CD1c-positive myeloid dendritic cell (primary cell): ENCODE measurements at regions not wholly inside any gene's neighbourhood (a gene's known extent, or its start where the extent isn't known, plus 50 kb on each side); places are given as distances from the start of the nearest gene placed in this dataset.
"Not testable (repeated sequence)": the region's sequence is repeated elsewhere in the genome, so short reads cannot be mapped to it uniquely, and the experiment has no call there.

Source experiments
- DNase-seq: peaks from one replicate; pipeline ENCODE4 v3.0.0-alpha.2; 2016; ENCODE audit errors: extremely low spot score

DNA sequence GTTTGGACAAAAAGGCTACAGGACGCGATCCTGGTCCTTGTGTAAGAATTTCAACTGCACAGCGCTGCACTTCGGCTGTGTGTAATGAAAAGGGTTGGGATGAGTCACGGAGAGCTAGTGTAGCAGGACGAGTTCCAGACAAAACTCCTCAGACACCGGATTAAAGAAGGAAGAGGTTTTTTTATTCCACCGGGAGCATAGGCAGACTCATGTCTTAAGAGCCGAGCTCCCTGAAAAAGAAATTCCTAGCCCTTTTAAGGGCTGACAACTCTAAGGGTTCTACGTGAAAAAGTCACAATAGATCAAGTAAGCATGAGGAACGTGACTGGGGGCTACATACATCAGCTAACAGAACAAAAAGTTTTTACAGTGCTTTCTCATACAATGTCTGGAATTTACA, 54.8 kb upstream of the FAM90A1 start:
- DNase-seq = not testable (repeated sequence)

DNA sequence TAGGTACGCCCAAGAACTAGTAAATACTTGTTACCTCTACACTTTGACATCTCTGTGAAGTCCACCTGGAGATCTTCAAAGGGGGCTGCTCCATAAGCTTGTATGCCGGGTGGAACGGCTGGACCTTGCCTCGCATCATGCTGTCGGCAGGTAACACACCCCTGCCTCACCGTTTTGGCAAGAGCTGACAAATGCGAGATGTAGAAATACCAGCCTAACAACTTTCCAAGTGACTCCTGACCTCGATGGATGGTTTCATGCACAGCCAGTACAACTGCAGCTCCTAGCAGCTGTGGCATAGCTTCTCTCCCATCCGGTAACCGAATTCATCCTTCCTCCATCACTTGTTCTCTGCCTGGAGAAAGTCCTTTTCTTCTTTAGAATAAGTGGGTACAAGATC, 58.3 kb upstream of the FAM90A1 start:
- DNase-seq = not testable (repeated sequence)

DNA sequence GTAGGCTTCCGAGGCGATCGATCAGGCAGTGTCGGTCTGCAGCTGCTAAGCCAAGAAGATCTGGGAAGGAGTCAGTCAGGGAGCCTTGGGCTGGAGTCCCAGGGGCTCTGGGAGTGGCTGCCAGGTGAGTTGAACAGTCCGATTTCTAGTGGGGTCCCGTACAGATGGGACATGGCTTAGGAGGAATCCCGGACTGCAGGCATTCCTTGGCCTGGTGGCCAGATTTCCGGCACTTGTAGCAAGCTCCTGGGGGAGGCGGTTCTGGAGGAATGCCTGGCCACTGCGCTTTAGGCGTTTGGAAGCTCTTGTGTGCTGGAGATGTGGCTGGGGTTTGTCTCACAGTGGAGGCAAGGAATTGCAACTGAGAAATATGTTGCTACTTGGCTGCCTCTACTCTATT, 64.3 kb upstream of the FAM90A1 start:
- not testable (repeated sequence) for DNase-seq

DNA sequence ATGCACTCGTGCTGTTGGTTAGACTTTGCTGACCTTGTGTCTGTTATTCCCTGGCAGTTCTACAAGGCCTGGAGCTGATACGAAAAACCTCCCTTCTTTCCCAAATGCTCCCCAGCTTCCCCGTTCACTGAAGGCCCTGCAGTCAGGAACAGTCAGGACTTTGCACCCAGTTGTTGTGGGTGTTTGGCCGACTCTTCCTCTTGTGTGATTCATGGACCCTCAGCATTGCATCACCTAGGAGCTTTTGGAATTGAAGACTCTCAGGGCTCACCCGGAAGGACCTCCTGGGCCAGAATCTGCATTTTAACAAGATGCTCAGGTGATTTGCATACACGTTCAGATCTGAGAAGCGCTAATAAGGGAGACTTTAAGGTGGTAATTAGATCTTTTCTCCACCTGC, 67.2 kb upstream of the FAM90A1 start:
- DNase-seq = peak; percentile 3

DNA sequence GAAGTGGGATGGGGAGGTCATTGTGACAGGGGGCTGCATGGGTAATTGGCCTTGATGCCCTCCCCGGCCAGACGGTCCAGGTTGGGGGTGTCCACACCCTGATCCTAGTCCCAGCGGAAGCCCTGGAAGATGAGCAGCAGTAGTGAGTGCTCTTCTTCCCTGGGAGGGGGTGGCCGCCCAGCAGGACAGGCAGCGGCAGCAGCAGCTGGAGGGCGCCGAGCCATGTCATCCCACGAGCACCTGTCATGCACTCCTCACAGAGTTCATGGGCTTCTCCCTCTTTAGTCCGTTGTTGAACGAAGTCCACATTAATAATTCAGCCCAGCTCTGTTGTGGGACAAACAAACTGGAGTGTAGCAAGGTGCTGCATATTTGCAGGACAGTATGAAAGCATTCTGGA, 81.2 kb upstream of the FAM90A1 start:
- DNase-seq = not testable (repeated sequence)

DNA sequence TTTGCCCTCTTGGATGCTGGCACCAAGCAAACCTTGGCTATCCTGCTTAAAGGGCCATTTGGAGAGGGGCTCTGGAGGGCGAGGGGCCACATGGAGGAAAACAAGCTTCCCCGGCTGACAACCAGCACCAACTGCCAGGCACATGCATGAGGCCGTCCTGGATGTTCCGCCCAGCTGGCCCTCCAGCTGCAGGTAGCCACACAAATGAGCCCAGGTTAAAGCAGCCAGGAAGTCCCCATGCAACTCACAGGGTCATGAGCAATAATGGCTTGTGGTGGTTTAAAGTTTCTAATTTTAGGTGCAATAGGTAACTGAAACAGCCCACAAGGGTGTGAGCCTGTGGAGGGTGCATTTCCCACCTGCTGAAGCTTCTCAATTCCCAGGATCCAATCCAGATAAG, 88.6 kb upstream of the FAM90A1 start:
- not testable (repeated sequence) for DNase-seq

DNA sequence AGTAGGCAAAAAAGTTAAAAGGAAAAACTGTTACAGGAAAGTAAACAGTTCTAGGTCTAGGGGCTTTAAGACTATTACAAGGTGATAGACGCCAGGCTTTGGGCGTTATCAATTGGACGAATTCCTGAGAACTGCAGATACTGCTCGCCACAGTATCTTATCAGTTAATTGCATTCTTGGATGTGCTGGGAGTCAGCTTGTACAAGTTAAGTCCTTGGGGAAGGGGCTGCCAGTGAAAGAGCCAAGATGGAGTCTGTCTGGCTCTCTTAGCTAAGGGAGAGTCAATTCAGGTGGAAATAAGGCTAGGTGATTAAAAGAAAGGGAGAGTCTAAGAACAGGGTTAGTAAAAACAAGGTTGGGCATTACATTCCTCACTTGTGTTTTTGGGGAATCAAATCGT, 90.3 kb upstream of the FAM90A1 start:
- not testable (repeated sequence) for DNase-seq

DNA sequence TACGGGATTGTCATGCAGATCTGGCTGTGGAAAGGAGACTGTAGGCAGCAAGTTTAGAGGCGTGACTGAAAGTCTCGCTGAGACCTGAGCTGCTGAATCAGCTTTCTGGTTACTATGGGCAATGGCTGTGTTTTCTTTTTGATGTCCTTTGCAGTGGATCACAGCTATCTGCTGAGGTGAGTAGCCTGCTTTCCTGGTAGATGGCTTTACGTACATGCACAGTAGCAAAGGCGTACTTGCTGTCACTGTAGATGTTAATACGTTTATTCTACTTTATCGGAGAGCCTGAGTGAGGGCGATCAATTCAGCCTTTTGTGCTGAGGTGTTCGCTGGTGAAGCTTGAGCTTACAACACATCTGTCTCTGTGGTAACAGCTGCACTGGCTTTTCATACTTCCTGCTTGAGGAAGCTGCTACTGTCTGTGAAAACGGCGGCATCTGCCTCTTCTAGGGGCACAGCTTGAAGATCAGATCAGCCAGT, 92.9 kb upstream of the FAM90A1 start:
- DNase-seq = peak; percentile 13

DNA sequence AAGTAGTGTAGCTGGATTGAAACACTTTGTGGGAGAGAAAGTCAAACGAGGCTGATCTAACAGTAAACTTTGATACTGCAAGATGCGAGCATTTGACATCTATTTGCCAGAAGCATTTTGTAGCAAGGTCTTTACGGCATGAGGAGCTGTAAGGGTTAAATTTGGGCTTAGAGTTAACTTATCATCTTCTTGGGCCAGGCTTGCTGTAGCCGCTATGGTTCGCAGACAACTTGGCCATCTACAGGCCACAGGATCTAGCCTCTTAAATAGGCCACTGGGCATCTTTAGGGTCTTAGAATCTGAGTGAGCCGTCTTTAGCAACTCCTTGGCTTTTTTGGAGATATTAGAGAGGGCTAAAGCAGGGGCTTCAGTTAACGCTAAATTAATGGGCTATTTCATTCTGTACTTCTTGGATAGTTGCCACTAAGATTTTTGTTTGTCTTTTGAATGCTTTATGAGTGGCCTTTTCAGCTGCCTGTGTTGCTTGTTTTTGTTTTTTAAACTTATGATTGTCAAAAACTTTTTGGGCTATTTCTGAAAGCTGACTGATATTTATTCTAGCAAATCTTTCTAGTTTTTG, 93.5 kb upstream of the FAM90A1 start:
- DNase-seq = not testable (repeated sequence)

DNA sequence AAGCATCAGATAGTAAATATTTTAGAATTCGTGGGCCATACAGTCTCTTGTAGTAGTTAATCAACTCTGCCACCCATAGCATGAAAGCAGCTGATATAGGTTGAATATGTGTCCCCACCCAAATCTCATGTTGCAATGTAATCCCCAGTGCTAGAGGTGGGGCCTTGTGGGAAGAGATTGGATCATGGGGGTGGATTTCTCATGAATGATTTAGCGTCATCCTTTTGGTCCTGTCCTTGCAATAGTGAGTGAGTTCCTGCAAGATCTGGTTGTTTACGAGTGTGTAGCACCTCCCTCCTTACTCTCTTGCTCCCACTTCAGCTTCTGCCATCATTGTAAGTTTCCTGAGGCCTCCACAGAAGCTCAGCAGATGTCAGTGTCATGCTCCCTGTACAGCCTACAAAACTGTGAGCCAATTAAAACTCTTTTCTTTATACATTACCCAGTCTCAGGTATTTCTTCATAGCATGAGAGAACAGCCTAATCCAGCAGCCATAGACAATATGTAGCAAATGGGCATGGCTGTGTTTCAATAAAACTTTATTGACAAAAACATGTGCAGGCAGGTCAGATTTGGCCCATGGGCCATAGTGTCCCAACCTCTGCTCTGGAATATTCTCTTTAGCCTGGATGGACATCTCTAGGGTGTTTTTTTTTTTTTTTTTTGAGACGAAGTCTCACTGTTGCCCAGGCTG, 97.9 kb upstream of the FAM90A1 start:
- DNase-seq = not testable (repeated sequence)

DNA sequence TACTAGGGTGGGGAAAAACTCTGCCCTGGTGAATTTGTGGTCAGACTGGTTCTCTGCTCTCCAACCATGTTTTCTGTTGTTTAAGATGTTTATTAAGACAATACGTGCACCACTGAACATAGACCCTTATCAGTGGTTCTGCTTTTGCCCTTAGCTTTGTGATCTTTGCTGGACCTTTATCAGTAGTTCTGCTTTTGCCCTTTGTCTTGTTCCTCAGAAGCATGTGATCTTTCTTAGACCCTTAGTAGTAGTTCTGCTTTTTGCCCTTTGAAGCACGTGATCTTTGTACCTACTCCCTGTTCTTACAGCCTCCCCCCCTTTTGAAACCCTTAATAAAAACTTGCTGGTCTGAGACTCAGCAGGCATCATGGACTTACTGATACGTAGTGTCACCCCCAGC, 101.4 kb upstream of the FAM90A1 start:
- peak; percentile 66 for DNase-seq

DNA sequence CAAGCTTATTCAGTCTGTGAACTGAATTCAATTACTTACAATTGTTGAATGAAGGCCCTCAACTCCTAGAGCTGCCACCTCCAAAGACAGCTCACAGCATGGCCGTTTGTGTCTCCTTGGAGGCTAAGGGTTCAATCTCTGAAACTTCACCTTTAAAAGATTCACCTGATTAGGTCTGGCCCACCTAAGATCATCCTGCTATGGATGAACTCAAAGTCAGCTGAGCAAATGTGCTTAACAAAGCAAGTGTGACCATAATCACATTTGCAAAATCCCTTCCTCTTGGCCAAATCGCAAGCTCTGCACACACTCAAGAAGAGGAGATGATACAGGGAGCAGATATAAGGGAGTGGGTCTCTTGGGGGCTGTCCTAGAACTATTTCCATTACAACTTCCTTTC, 105.0 kb upstream of the FAM90A1 start:
- DNase-seq = not testable (repeated sequence)

DNA sequence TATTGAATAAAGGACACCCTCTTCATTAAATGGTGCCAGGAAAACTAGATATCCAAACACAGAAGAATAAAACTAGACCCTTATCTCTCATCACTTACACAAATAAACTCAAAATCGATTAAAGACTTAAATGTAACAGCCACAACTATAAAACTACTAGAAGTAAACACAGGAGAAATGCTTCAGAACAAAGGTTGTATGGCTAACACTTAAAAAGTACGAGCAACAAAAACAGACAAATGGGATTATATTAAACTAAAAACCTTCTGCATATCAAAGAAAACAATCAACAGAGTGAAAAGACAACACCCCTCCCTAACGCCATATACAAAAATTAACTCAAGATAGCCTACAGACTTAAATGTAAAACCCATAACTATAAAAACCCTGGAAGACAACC, 104.7 kb upstream of the CLEC6A start:
- DNase-seq = not testable (repeated sequence)

DNA sequence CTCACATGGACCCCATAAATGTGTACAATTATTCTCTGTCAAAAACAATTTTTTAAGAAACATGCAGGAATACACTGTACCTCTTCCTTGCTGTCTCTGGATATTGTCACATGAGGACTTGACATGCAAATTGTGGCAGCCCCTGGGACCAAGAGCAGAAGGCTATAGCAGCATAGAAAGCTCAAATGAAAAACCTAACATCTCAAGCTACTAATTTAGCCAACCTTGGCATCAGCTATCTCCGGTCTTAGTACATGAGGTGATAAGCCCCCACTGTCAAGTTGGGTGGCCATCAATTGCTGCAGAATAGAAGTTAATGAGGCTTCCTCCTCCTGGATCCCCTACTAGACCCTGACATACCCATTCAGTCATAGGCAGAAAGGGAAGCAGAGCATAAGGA, 101.0 kb upstream of the CLEC6A start:
- DNase-seq = not testable (repeated sequence)

DNA sequence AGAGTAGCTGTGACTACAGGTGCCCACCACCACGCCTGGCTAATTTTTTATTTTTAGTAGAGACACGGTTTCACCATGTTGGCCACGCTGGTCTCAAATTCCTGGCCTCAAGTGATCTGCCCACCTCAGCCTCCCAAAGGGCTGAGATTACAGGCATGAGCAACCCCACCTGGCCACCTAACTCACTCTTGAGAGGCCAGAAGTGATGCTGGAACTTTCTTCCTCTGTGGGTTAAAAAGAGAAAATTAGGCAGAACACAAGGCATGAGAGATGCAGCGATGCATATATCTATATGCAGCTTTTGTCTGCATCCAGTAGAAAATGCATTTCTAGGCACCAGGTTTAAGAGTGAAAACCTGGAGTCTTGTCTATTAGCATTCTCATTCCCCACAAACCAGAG, 100.2 kb upstream of the CLEC6A start:
- DNase-seq = not testable (repeated sequence)

DNA sequence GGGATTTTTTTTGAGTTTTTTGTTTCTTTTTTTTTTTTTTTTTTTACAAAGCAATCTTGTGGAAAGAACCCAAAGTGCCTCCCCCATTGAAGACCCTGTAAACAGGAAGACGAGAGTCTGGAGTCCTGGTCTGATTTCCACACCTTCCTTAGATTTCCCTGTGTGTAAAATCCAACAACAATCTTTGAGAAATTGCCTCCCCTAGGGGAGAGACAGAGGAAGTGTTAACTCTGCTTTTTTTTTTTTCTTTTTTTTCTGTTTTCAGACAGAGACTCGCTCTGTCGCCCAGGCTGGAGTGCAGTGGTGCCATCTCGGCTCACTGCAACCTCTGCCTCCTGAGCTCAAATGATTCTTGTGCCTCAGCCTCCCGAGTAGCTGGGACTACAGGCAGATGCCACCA, 82.0 kb upstream of the CLEC6A start:
- DNase-seq = not testable (repeated sequence)

DNA sequence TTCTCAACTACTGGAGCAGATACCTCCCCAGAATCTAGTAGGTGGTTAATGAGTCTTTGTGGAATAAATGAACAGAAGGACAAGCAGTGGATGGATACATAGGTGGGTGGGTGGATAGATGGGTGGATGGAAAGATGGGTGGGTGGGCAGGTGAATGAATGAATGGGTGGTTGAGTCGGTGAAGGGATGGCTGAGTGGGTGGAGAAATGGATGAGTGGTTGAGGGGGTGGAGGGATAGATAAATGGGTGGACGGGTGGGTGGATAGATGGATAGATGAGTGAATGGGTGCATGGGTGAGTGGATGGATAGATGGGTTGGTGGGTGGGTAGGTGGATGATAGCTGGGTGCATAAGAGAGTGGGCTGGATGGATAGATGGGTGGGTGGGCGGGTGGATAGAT, 80.6 kb upstream of the CLEC6A start:
- DNase-seq = not testable (repeated sequence)

DNA sequence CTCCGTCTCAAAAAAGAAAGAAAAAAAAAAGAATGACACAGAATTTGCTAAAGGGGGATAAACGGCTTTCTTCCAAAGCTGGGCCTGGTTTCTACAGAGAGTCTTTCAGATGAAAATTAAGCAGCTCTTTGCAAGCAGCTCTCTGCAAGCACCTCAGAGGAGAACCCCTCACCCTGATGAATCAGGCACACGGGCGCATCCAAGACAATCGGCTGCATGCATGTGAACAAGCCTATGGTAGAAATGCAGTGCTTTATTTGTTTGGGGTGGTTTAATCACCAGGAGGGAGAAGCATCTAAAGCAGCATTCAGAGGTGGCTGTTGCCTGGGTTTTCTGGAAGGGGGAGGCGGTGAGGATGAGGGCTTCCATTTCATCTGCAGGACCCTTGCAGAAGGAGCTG, 78.0 kb upstream of the CLEC6A start:
- not testable (repeated sequence) for DNase-seq

DNA sequence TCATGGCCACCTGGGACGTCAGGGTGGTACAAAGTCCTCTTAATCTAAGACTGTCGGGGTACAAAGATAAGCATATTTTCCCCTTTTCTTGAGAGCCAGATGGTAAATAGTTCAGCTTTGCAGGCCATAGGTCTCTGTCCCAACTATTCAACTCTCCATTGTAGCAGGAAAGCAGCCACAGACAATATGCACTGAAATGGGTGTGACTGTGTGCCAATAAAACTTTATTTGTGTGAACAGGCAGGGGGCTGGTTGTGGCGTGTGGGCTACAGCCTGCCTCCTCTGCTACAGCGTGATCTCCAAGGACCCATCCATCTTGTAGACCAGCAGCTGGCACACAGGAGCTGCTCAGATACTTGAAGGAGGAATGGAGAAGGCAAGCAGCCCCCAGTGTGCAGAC, 73.2 kb upstream of the CLEC6A start:
- DNase-seq = not testable (repeated sequence)

DNA sequence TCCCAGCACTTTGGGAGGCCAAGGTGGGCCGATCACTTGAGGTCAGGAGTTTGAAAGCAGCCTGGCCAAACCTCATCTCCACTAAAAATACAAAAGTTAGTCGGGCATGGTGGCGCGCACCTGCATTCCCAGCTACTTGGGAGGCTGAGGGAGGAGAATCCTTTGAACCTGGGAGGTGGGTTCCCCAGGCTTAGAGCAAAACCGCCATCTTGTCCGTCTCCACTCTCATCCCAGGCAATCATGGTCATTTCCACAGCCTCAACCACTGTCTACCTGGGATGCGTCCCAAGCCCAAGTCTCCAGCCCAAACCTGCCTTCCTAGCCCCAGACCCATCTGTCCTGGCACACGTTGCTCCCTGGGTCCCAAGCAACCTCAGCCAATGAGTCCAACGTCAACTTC, 71.1 kb upstream of the CLEC6A start:
- not testable (repeated sequence) for DNase-seq

DNA sequence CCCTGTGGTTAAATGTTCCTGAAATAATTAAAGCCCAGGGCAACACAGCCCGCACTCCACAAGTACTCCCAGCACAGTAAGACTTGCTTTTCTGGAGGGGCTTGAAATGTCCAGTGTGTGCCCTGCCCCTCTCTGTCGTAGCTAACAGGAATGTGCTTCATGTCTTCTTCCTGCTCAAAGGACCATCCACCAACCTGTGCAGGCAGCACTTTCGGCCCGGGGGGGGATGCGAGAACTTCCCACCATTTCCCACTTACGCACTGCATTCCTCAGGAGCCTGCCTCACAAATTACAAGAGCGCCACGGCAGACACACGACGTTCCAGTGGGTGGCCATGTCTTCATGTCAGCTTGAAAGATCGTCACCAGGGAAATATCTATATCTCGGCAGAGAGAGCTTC, 70.3 kb upstream of the CLEC6A start:
- DNase-seq = not testable (repeated sequence)

DNA sequence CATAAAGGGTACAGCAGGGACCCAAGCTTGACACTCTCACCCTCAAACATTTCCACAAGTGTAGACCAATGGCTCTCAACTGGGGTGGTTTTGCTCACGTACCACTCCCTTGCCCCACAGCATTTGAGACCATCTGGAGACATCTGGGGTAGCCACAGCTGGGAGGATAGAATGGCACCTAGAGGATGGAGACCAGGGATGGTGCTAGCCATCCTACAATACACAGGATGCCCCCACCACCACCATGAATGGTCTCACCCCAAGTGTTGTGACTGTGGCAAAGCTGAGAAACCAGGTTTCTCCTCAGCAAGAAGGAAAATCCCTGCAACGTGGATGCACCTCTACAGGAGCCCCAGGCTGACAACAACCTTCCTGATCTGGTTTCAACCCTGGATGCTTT, 69.1 kb upstream of the CLEC6A start:
- not testable (repeated sequence) for DNase-seq

DNA sequence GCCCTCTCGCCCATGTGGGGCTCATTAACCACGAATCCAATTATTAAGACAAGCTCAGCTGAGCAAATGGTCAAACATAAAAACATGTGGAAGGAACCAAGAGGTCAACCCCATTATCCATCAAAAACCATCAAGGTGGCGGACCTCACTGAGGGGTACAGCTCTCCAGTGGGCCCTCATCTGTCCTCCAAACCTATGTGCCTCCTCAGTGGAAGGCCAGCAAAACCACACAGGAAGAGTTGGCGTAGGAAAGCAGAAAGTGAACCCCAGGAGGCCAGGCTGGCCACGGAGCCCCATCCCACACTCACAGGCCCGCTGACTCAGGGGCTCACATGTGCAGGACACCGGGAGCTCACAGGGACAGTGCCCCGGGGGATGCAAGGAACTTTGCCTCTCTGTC, 66.5 kb upstream of the CLEC6A start:
- not testable (repeated sequence) for DNase-seq
